GM08714 (cell line): ENCODE measurements at regions not wholly inside any gene's neighbourhood (a gene's known extent, or its start where the extent isn't known, plus 50 kb on each side); places are given as distances from the start of the nearest gene placed in this dataset.

Experiments
- H3K4me3 ChIP-seq: fragments of 200-500 bp; sonication (Bioruptor generic); 2 replicates; pipeline ENCODE4 v1.5.1; 2014; ENCODE audit warnings: mild to moderate bottlenecking, low read length, inconsistent platforms
- ZNF274 ChIP-seq: IDR thresholded peaks from 2 replicates; pipeline ENCODE4 v1.6.1; 2012; ENCODE audit warnings: mild to moderate bottlenecking, low read depth, low read length

- H3K4me3 ChIP-seq: no peak overlapping the region
- no peak for TF ChIP-seq ZNF274
These were observed 320.7 kb upstream of the PKDCC start for GRCh38 chr2:41727152-41727551.

DNA sequence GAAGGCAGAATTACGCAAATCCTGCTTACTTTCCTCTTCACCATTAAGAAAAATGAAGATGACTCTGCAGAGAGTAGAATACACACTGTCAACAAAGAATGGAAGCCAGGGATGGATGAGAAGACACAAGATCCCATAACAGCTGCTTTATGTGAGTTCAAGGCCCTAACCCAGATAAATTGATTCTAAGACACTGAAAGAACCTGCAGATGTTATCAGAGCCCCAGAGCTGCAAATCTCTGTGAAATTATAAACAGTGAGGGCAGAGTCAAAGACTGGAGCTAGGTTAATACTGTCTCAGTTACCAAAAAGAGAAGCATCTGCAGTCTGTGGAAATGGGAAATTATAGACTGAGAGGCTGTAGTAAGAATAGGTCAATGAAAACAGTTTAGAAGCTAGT is 320.1 kb upstream of the PKDCC start:
- H3K4me3 ChIP-seq: no peak overlapping the region
- no peak for TF ChIP-seq ZNF274

- H3K4me3 ChIP-seq: no peak overlapping the region
- no peak for TF ChIP-seq ZNF274
These were observed 319.0 kb upstream of the PKDCC start for GRCh38 chr2:41728788-41729338.

DNA sequence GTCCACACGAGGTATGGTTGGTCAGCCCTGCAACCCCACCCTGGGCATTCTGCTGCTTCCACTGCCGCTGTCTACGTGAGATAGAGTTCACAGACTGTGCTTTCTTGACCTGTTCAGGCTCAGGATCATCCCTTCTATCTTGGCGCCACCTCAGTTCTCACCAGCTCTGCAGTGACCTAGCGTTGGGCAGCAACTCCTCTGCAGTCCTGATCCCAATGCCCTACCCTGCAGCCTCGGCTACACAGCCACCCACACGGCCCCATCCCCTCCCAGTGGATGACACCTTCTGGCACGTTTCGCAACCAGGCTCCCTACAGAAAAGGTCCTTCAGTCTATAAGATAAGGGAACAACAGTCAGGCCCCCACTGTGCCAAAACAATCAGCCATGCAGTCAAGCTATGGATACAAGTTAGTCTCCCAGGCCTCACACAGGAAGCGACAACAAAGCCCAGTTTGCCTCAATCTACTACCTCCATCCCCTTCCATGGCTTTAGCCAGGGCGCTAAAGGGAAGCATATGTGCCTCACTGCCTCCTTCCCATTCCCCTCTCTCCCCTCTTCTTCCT is 317.9 kb upstream of the PKDCC start:
- no peak overlapping the region for H3K4me3 ChIP-seq
- TF ChIP-seq ZNF274: no peak

DNA sequence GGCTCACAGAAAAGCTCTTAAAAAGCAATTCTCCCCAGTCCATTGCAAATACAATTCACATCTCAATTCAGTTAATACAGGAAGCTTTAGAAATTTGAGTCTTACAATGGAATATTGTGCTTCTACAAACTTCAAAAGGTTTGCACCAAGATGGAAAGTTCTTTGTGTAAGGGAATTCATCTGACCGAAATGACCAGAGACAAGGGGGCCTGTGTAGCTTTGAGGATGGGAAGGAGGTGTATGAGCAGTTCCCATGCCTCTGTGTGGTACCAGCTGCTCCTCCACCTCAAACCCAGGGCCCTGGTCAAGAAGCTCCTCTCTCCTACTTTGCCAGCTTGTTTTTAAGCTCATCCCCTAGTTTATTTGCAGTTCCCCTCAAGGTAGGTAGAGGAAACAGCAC is 312.8 kb upstream of the PKDCC start:
- no peak for TF ChIP-seq ZNF274
- no peak overlapping the region for H3K4me3 ChIP-seq

DNA sequence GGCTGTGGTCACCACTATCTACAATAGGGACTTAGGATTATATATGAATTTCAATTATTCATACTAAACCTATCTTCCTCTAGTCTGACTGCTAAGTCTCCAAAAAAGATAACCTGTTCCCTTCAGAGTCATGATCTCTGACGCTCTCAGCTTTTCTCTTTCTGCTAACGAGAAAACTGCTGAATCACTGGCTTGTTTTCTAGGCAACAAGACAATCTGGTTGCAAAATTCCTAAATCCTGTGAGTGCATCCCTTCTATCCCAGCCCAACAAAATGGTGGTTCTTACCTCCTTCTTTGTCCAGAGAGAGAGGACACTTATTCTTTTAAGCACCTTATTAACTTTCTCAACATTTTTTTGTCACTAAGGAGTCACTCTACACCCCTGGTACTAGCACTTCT is 312.3 kb upstream of the PKDCC start:
- H3K4me3 ChIP-seq: no peak overlapping the region
- TF ChIP-seq ZNF274: no peak

DNA sequence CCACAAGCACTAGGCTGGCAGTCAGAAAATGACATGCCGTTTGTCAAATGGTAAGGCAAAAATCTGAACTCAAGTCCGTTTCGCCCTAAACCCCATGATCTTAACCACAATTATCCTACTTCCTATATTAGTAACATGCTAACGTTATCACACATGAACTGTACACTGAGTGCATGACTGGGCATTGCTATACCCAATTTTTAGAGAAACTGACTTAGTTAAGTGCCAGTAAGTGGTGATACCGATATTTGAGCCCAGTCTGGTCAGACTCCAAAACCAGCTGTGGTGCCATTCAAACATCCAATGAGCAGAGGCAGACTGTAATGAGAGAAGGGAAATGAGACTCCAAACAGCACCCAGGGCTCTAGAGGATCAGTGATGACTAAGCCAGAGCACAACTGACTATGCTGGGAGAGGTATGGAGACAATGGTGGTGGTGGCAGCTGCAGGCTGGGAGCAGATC is 311.7 kb upstream of the PKDCC start:
- no peak for TF ChIP-seq ZNF274
- no peak overlapping the region for H3K4me3 ChIP-seq

DNA sequence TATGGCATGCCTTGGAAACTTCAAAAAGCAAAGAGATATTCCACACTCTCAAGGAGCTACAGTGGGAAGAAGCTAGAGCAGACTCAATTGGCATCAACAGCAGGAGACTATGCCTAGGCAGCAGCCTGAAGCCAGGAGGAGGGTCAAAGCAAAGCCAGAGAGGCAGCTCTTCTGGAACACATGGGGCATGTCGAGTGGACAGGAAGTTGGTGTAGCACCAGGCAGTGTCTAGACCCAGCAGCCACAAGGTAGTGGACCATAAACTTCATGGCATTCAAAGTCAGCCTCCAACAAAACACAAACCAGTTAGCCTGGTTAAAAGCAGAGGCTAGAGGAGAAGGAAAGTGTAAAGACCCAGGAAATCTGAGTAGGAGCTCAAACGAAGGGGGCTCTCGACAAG is 311.2 kb upstream of the PKDCC start:
- no peak overlapping the region for H3K4me3 ChIP-seq
- no peak for TF ChIP-seq ZNF274

DNA sequence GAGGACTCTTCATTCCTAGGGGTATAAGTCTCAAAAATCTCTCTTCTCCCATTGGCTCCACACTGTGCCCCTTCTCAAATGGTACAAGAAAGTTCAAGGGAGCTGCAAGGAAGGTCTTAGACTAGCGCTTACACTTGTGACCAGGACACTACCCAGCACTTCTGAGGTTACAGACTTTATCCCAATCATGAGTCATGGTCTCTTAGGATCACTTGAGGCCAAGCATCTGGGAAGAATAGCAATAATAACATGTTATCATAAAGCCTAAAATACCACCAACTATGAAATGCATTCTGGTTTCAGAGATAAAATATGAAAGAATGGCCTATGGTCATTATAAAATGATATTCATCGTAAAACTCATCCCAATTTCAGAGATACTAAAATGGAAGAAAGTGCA is 309.9 kb upstream of the PKDCC start:
- TF ChIP-seq ZNF274: no peak
- H3K4me3 ChIP-seq: no peak overlapping the region

DNA sequence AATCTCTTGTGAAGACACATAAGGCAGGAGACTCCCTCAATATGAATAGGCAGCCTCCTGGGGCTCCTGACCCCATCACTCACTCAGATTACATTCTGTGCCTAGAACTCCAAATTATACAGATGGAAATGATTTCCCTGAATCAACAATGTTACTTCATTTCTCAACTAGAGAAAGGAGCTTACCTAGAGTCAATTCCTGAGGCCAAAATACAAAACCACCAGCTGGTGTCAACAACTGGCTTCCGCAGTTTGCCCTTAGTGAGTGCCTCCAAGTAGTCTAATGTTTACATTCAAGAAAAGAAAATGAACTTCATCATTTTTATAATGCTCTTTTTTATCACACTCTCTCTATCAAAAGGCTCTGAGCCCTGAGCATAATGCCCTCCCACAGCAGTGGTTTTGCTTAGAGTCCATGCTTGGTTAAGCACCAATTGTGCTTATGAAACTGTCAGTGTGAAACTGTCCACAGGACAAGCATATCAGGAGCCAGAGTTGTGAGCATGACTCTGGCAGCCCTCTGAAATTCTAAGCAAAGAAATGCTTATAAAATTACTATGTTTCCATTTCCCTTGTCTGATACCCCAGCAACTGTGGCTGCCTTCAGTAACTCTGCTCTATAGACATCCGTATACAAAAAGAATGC is 305.7 kb upstream of the PKDCC start:
- no peak for TF ChIP-seq ZNF274
- H3K4me3 ChIP-seq: no peak overlapping the region

DNA sequence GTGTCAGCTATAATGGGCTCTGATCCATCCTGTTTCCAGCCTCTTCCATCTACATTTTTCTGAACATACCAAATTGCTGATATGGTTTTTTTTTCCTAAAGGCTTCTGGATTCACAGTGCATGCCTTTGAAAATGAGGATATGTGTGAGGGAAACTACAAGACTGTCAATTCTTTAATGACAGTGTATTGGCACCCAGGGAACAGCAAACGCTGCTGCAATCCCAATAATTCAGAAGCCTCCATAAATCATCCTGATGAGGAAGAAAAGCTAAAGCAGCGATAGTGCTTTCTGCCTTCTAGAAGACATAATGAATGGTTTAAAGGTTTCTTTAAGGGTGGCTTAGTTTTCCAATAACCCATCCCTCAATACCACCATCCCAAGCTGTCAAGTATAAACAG is 304.5 kb upstream of the PKDCC start:
- no peak overlapping the region for H3K4me3 ChIP-seq
- no peak for TF ChIP-seq ZNF274

DNA sequence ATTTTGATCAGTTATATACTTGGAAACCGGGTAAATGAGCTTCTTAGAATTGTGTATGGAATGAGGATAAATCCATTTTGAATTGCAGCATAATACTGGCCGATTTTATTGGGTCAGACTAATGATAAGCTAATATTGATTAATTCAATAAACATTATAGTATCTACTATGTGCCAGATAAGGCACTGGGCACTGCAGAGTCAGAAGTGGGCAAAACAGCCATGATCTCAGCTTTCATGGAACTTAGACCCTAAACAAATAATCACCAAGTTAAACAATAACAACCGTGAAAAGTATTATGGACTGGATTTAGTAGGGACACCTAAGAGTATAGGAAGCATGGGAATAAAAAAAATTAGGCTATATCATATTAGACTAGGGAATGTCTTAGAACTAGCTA is 297.0 kb upstream of the PKDCC start:
- no peak for TF ChIP-seq ZNF274
- H3K4me3 ChIP-seq: no peak overlapping the region

DNA sequence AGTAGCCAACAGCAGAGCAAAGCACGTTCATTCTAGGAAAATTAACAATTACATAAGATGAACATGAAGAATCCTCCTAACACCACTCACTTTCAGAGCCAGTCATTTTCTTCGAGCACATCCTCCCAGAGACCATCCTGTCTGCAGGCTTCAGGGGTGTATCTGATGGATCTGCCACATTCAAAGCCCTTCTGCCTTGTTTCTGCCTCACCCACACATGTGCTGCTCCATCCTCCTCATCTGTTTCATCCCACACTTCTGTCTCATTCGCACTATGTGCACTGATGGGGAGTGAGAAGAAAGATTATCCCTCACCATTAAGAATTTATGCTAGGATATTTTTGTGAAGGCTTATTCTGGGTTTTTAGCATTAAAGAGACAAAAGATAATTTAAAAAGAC is 287.9 kb upstream of the PKDCC start:
- no peak for TF ChIP-seq ZNF274
- no peak overlapping the region for H3K4me3 ChIP-seq

- H3K4me3 ChIP-seq: no peak overlapping the region
- TF ChIP-seq ZNF274: no peak
These were observed 284.7 kb upstream of the PKDCC start for GRCh38 chr2:41763141-41763540.

GRCh38 chr2:41764131-41764530 is 283.7 kb upstream of the PKDCC start:
- no peak for TF ChIP-seq ZNF274
- H3K4me3 ChIP-seq: no peak overlapping the region

- TF ChIP-seq ZNF274: no peak
These were observed 282.9 kb upstream of the PKDCC start for GRCh38 chr2:41764919-41765318.

More at GRCh38 chr2:41764919-41765318, 282.9 kb upstream of the PKDCC start:
- H3K4me3 ChIP-seq: no peak overlapping the region
